Panc1 (cell line): ENCODE measurements at regions not wholly inside any gene's neighbourhood (a gene's known extent, or its start where the extent isn't known, plus 50 kb on each side); places are given as distances from the start of the nearest gene placed in this dataset.

Source experiments
- ATAC-seq: fragments of 200-7000 bp; cut with Tn5 transposase; 2 replicates; pipeline ENCODE4 v1.9.1; 2020; ENCODE audit warnings: mild to moderate bottlenecking, moderate library complexity
- BruUV-seq: library from RNA; stranded (reverse); fragments of 400-500 nt; replicated peaks from 2 replicates; lab custom pipeline; 2021; lab: Mats Ljungman, UMichigan
- CTCF ChIA-PET: fragments of 300-600 bp; sonication (Branson Sonifier 250); formaldehyde crosslinking; loops from one replicate; lab custom pipeline; 2022; ENCODE audit warnings: antibody characterized with exemption; lab: Charles Lee
- POLR2A ChIA-PET: fragments of 300-600 bp; sonication (Branson Sonifier 250); formaldehyde crosslinking; loops from one replicate; lab custom pipeline; 2022; ENCODE audit warnings: antibody characterized with exemption; lab: Charles Lee
- DNase-seq: peaks from one replicate; pipeline ENCODE4 v3.0.0-alpha.2; 2010; ENCODE audit warnings: low read depth, low spot score
- H3K27ac ChIP-seq: 2 replicates; pipeline ENCODE4 v1.5.1; 2011; ENCODE audit warnings: mild to moderate bottlenecking, low read length, inconsistent platforms
- H3K27me3 ChIP-seq: fragments of 200-500 bp; sonication (Bioruptor generic); 2 replicates; pipeline ENCODE4 v1.6.0; 2014; ENCODE audit warnings: low read length, inconsistent platforms; ENCODE audit not compliant: control insufficient read depth, insufficient read depth
- H3K36me3 ChIP-seq: fragments of 200-500 bp; sonication (Bioruptor generic); 2 replicates; pipeline ENCODE4 v1.5.1; 2014; ENCODE audit warnings: inconsistent platforms, mild to moderate bottlenecking, low read length, moderate library complexity; ENCODE audit not compliant: control insufficient read depth, insufficient read depth
- H3K4me1 ChIP-seq: 2 replicates; pipeline ENCODE4 v1.5.1; 2011; ENCODE audit warnings: inconsistent platforms, mild to moderate bottlenecking, low read length, moderate library complexity; ENCODE audit not compliant: control insufficient read depth, insufficient read depth
- H3K4me3 ChIP-seq, 2 experiments: 2 replicates each; pipeline ENCODE4 v1.5.1; 2011 to 2012; ENCODE audit warnings: low read depth in 2 of 2, low read length in 2 of 2, mild to moderate bottlenecking in 2 of 2, inconsistent platforms in 1 of 2, moderate library complexity in 1 of 2
- H3K9me3 ChIP-seq: fragments of 200-500 bp; sonication (Bioruptor generic); 2 replicates; pipeline ENCODE4 v1.5.1; 2014; ENCODE audit warnings: low read depth, mild to moderate bottlenecking, inconsistent platforms, low read length, moderate library complexity; ENCODE audit not compliant: control insufficient read depth, insufficient read depth
- CTCF ChIP-seq: fragments of 450-650 bp; IDR thresholded peaks from 2 replicates; pipeline ENCODE4 v1.5.1; 2017; ENCODE audit warnings: mild to moderate bottlenecking
- POLR2AphosphoS5 ChIP-seq: IDR thresholded peaks from 2 replicates; pipeline ENCODE4 v1.6.1; 2012; ENCODE audit warnings: mild to moderate bottlenecking, low read depth, low read length, moderate library complexity
- REST ChIP-seq, 2 experiments: IDR thresholded peaks; 2 replicates each; pipeline ENCODE4 v1.6.1; 2011 to 2012; ENCODE audit warnings: low read depth in 2 of 2, control low read depth in 1 of 2, low read length in 1 of 2, mild to moderate bottlenecking in 1 of 2, moderate library complexity in 1 of 2; ENCODE audit not compliant: insufficient read depth in 1 of 2
- SIN3A ChIP-seq: IDR thresholded peaks from 2 replicates; pipeline ENCODE4 v1.6.1; 2012; ENCODE audit warnings: low read depth, mild to moderate bottlenecking, low read length, moderate library complexity, borderline replicate concordance; ENCODE audit not compliant: insufficient read depth
- TCF7L2 ChIP-seq: IDR thresholded peaks from 2 replicates; pipeline ENCODE4 v1.6.1; 2011; ENCODE audit warnings: mild to moderate bottlenecking, low read depth, low read length, inconsistent platforms
- in situ Hi-C: cut with HindIII; loops from 2 replicates; pipeline ENCODE4 v1.10.0; 2016; ENCODE audit warnings: low sequenced_read_pairs, low pct_unique_long_range_greater_than_20kb
- intact Hi-C: fragments of 100-400 bp; cut with micrococcal nuclease; formaldehyde crosslinking; loops from one replicate; pipeline ENCODE4 v1.10.0; 2022; ENCODE audit not compliant: unreplicated experiment

DNA sequence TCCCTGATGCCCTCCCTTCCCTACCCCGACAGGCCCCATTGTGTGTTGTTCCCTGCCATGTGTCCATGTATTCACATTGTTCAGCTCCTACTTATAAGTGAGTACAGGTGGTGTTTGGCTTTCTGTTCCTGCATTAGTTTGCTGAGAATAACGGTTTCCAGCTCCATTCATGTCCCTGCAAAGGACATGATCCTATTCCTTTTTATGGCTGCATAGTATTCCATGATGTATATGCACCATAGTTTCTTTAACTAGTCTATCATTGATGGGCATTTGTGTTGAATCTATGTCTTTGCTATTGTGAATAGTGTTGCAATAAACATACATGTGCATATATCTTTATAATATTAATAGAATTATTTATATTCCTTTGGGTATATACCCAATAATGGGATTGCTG, 52.1 kb upstream of the TNFSF10 start:
- DNase-seq (no peak), ATAC-seq (no peak)
- Histone ChIP-seq H3K27me3 (no peaks in the 10 kb centered on the region), H3K9me3 (no peaks in the 10 kb centered on the region), H3K27ac (no peak overlapping the region), H3K4me3 (no peak overlapping the region), H3K4me1 (no peaks in the 10 kb centered on the region), H3K36me3 (no peaks in the 10 kb centered on the region)
- CTCF ChIA-PET = no interaction called here
- no peak for TF ChIP-seq REST (IDR thresholded peaks at IDR 0.05; ENCODE audit: insufficient read depth in 1 of 2, low read depth in 2 of 2, low read length in 1 of 2)
- TF ChIP-seq SIN3A = no peak
- no peak for TF ChIP-seq POLR2AphosphoS5
- no peak for TF ChIP-seq CTCF
- TF ChIP-seq TCF7L2 = no peak
- no TSS peak for BruUV-seq
- in situ Hi-C loops = loop anchor here (25.0 kb wide), 1 partner anchor 88 kb away; no protein-coding TSS in a partner anchor
- intact Hi-C loops = no loop called here
- POLR2A ChIA-PET = no interaction called here

DNA sequence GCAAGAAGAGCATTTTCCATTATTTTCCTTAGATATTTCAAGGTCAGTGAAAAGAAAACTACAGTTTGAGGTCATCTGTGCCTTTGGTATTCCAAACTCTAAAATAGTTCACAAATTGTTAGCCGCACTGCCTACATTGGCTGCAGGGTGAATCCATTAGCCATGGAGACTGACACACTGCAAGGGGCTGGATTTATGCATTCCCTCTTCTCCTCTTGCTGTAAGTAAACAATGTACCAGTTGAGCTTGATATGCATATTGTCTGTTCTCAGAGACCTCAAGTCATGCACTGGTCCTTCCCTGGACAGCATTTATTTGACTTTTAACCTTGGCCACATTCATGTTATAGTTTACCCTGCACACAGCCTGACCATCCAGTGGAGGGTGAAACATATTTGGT, 50.2 kb upstream of the TNFSF10 start:
- DNase-seq = no peak
- CTCF ChIA-PET = no interaction called here
- in situ Hi-C loops = no loop called here
- no peaks in the 10 kb centered on the region for H3K27me3 ChIP-seq
- H3K4me1 ChIP-seq = no peaks in the 10 kb centered on the region
- no peak overlapping the region for H3K4me3 ChIP-seq
- POLR2A ChIA-PET = no interaction called here
- intact Hi-C loops = no loop called here
- no peak for TF ChIP-seq POLR2AphosphoS5
- no peaks in the 10 kb centered on the region for H3K36me3 ChIP-seq
- no TSS peak for BruUV-seq
- no peaks in the 10 kb centered on the region for H3K9me3 ChIP-seq
- H3K27ac ChIP-seq = no peak overlapping the region
- ATAC-seq = no peak
